ENCODE measurements at regions not wholly inside any gene's neighbourhood (a gene's known extent, or its start where the extent isn't known, plus 50 kb on each side); places are given as distances from the start of the nearest gene placed in this dataset.

DNA sequence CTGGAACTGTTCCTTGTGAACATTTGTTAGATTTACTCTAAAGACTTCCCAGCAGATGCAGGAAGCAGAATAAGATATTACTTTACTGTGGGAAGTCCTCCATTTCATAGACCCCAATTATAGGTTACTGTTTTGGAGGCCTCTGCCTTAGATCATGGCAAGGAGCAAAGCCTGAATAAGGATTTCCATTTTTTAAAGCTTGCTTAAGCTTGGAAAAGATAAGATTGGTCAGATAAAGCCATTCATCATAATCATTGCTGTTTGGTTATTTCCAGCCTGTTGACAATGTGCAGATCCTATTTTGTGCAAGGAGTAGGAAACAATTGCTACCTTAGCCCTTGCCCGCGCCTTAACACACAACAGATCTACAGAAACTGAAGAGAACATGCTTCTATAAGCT is 129.5 kb upstream of the ITGA1 start:
- H3K9me3 ChIP-seq (ENCODE audit: low read length), result no peaks in the 10 kb centered on the region
- TF ChIP-seq EZH2 (IDR thresholded peaks at IDR 0.05; ENCODE audit: borderline replicate concordance, insufficient read depth, low read length, poor library complexity, severe bottlenecking) (no peak), SMC3 (conservative IDR thresholded peaks at IDR 0.05; ENCODE audit: poor library complexity) (no peak), EP300 (conservative IDR thresholded peaks at IDR 0.05; ENCODE audit: poor library complexity, severe bottlenecking) (no peak), POLR2AphosphoS5 (IDR thresholded peaks at IDR 0.05) (no peak), RAD21 (conservative IDR thresholded peaks at IDR 0.05) (no peak), TAF1 (IDR thresholded peaks at IDR 0.05; ENCODE audit: low read depth) (no peak), MXI1 (conservative IDR thresholded peaks at IDR 0.05; ENCODE audit: poor library complexity, severe bottlenecking) (no peak)
- TF ChIP-seq, protein P1, sequence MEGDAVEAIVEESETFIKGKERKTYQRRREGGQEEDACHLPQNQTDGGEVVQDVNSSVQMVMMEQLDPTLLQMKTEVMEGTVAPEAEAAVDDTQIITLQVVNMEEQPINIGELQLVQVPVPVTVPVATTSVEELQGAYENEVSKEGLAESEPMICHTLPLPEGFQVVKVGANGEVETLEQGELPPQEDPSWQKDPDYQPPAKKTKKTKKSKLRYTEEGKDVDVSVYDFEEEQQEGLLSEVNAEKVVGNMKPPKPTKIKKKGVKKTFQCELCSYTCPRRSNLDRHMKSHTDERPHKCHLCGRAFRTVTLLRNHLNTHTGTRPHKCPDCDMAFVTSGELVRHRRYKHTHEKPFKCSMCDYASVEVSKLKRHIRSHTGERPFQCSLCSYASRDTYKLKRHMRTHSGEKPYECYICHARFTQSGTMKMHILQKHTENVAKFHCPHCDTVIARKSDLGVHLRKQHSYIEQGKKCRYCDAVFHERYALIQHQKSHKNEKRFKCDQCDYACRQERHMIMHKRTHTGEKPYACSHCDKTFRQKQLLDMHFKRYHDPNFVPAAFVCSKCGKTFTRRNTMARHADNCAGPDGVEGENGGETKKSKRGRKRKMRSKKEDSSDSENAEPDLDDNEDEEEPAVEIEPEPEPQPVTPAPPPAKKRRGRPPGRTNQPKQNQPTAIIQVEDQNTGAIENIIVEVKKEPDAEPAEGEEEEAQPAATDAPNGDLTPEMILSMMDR (IDR thresholded peaks at IDR 0.05; ENCODE audit: poor library complexity, severe bottlenecking), result no peak
- TF ChIP-seq, protein P2, sequence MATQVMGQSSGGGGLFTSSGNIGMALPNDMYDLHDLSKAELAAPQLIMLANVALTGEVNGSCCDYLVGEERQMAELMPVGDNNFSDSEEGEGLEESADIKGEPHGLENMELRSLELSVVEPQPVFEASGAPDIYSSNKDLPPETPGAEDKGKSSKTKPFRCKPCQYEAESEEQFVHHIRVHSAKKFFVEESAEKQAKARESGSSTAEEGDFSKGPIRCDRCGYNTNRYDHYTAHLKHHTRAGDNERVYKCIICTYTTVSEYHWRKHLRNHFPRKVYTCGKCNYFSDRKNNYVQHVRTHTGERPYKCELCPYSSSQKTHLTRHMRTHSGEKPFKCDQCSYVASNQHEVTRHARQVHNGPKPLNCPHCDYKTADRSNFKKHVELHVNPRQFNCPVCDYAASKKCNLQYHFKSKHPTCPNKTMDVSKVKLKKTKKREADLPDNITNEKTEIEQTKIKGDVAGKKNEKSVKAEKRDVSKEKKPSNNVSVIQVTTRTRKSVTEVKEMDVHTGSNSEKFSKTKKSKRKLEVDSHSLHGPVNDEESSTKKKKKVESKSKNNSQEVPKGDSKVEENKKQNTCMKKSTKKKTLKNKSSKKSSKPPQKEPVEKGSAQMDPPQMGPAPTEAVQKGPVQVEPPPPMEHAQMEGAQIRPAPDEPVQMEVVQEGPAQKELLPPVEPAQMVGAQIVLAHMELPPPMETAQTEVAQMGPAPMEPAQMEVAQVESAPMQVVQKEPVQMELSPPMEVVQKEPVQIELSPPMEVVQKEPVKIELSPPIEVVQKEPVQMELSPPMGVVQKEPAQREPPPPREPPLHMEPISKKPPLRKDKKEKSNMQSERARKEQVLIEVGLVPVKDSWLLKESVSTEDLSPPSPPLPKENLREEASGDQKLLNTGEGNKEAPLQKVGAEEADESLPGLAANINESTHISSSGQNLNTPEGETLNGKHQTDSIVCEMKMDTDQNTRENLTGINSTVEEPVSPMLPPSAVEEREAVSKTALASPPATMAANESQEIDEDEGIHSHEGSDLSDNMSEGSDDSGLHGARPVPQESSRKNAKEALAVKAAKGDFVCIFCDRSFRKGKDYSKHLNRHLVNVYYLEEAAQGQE (IDR thresholded peaks at IDR 0.05; ENCODE audit: borderline replicate concordance), result no peak
- no peaks in the 10 kb centered on the region for H3F3A ChIP-seq (ENCODE audit: insufficient read depth, low read length, poor library complexity, severe bottlenecking)
- no peaks in the 10 kb centered on the region for H3K79me2 ChIP-seq (replicated peaks; ENCODE audit: insufficient read depth, low read length)
- H3K4me2 ChIP-seq (ENCODE audit: low read length), result no peak overlapping the region
- no peaks in the 10 kb centered on the region for H3K36me3 ChIP-seq (ENCODE audit: insufficient read depth, low read length)
- no peak overlapping the region for H3K27ac ChIP-seq (ENCODE audit: low read length)
- H3K9ac ChIP-seq (ENCODE audit: low read length), result no peak overlapping the region
- H3K27me3 ChIP-seq (ENCODE audit: insufficient read depth, low read depth, low read length), result no peaks in the 10 kb centered on the region
- no peaks in the 10 kb centered on the region for H3K9me2 ChIP-seq (ENCODE audit: insufficient read depth, low read length)
- H3K4me3 ChIP-seq (ENCODE audit: low read length), result no peak overlapping the region
- H2AFZ ChIP-seq (ENCODE audit: low read depth, low read length), result no peak overlapping the region
- no peaks in the 10 kb centered on the region for H4K20me1 ChIP-seq (ENCODE audit: insufficient read depth)

DNA sequence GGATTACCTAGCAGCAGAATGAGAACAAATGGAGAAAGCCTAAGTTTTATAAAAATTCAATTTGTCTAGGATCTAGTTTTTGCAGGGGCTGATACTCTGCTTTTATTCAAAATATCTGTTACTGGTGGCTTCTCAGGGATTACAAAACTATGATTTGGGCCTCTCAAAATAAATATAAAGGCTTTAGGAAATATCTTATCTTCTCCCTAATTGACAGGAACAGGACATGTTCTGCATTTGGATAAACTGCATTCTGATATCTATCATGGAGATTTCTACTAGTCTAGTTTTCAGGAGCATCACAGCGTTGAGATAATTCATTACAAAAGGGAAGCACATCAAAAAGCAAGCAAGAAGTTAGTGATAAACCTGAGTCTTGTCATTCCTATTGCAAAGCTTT is 127.1 kb upstream of the ITGA1 start:
- no peaks in the 10 kb centered on the region for H3K9me3 ChIP-seq (ENCODE audit: low read length)
- H3K9me2 ChIP-seq (ENCODE audit: insufficient read depth, low read length), result no peaks in the 10 kb centered on the region
- no peak overlapping the region for H3K4me3 ChIP-seq (ENCODE audit: low read length)
- no peaks in the 10 kb centered on the region for H3K79me2 ChIP-seq (replicated peaks; ENCODE audit: insufficient read depth, low read length)
- no peaks in the 10 kb centered on the region for H3K27me3 ChIP-seq (ENCODE audit: insufficient read depth, low read depth, low read length)
- TF ChIP-seq EP300 (conservative IDR thresholded peaks at IDR 0.05; ENCODE audit: poor library complexity, severe bottlenecking) (no peak), SMC3 (conservative IDR thresholded peaks at IDR 0.05; ENCODE audit: poor library complexity) (no peak), TAF1 (IDR thresholded peaks at IDR 0.05; ENCODE audit: low read depth) (no peak), POLR2AphosphoS5 (IDR thresholded peaks at IDR 0.05) (no peak), EZH2 (IDR thresholded peaks at IDR 0.05; ENCODE audit: borderline replicate concordance, insufficient read depth, low read length, poor library complexity, severe bottlenecking) (no peak), RAD21 (conservative IDR thresholded peaks at IDR 0.05) (no peak), MXI1 (conservative IDR thresholded peaks at IDR 0.05; ENCODE audit: poor library complexity, severe bottlenecking) (no peak)
- TF ChIP-seq, protein P2 (IDR thresholded peaks at IDR 0.05; ENCODE audit: borderline replicate concordance), result no peak
- TF ChIP-seq, protein P1 (IDR thresholded peaks at IDR 0.05; ENCODE audit: poor library complexity, severe bottlenecking), result no peak
- no peaks in the 10 kb centered on the region for H4K20me1 ChIP-seq (ENCODE audit: insufficient read depth)
- no peaks in the 10 kb centered on the region for H3K36me3 ChIP-seq (ENCODE audit: insufficient read depth, low read length)
- no peaks in the 10 kb centered on the region for H3F3A ChIP-seq (ENCODE audit: insufficient read depth, low read length, poor library complexity, severe bottlenecking)
- H3K9ac ChIP-seq (ENCODE audit: low read length), result no peak overlapping the region
- H3K4me2 ChIP-seq (ENCODE audit: low read length), result no peak overlapping the region
- no peak overlapping the region for H3K27ac ChIP-seq (ENCODE audit: low read length)
- H2AFZ ChIP-seq (ENCODE audit: low read depth, low read length), result no peak overlapping the region
